ENCODE measurements at regions not wholly inside any gene's neighbourhood (a gene's known extent, or its start where the extent isn't known, plus 50 kb on each side); places are given as distances from the start of the nearest gene placed in this dataset.

GRCh38 chr5:62139741-62140140, 166.3 kb upstream of the KIF2A start:
- Mint-ChIP-seq H3K36me3 (no peaks in the 10 kb centered on the region), H3K9me3 (ENCODE audit: low read depth) (no peaks in the 10 kb centered on the region), H3K4me1 (no peaks in the 10 kb centered on the region), H3K27me3 (peaks cover 47% of the 10 kb centered on the region), H3K27ac (no peak overlapping the region), H3K4me3 (no peak overlapping the region)
- ATAC-seq (no peak), DNase-seq (no peak)
- CTCF ChIA-PET, result no interaction called here

- Mint-ChIP-seq H3K27ac (no peak overlapping the region), H3K9me3 (ENCODE audit: low read depth) (no peaks in the 10 kb centered on the region), H3K36me3 (no peaks in the 10 kb centered on the region), H3K27me3 (peaks cover 60% of the 10 kb centered on the region), H3K4me1 (no peaks in the 10 kb centered on the region), H3K4me3 (no peak overlapping the region)
- CTCF ChIA-PET, result no interaction called here
- DNase-seq (no peak), ATAC-seq (no peak)
Measured at GRCh38 chr5:62142351-62142750, 163.7 kb upstream of the KIF2A start.

GRCh38 chr5:62143268-62144229, 162.5 kb upstream of the KIF2A start:
- ATAC-seq (no peak), DNase-seq (no peak)
- Mint-ChIP-seq H3K27ac (no peak overlapping the region), H3K9me3 (ENCODE audit: low read depth) (no peaks in the 10 kb centered on the region), H3K4me1 (no peaks in the 10 kb centered on the region), H3K27me3 (peaks cover 58% of the 10 kb centered on the region), H3K36me3 (no peaks in the 10 kb centered on the region), H3K4me3 (no peak overlapping the region)
- CTCF ChIA-PET, result interaction anchor here (1.0 kb wide), 1 partner anchor 975 kb away, joined by 4 read pairs; no protein-coding TSS in a partner anchor

DNA sequence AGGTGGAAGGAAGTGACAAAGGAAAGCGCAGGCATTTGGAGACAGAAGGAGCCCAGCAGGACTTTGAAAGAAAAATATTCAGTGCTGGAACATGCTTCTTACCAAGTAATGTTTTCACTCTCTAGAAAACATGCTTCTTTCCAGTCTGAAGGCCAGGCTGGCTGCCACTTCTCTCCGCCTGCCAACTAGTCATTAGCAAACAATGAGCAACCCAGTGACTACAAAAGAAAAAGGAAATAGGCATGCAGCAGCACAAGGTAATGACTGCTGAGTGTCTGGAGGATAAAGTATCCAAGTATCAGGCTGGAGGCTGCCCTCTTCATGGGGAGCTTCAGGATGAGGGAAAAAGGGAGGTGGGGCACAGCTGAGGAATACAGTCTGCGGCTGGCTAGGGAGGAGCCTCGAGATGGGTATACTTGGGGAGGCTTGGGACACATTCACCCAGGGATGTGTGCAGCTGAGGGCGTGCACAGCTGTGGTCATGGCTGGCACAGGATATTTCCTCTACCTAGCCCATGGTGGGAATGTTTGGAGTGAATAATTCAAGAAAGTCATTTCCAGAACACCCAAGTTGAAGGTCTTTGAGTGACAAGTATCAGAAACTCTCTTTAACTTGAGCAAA, 161.5 kb upstream of the KIF2A start:
- Mint-ChIP-seq H3K36me3 (no peaks in the 10 kb centered on the region), H3K27ac (no peak overlapping the region), H3K27me3 (peaks cover 55% of the 10 kb centered on the region), H3K4me1 (no peaks in the 10 kb centered on the region), H3K4me3 (no peak overlapping the region), H3K9me3 (ENCODE audit: low read depth) (no peaks in the 10 kb centered on the region)
- ATAC-seq, result no peak
- CTCF ChIA-PET, result no interaction called here
- DNase-seq, result no peak

DNA sequence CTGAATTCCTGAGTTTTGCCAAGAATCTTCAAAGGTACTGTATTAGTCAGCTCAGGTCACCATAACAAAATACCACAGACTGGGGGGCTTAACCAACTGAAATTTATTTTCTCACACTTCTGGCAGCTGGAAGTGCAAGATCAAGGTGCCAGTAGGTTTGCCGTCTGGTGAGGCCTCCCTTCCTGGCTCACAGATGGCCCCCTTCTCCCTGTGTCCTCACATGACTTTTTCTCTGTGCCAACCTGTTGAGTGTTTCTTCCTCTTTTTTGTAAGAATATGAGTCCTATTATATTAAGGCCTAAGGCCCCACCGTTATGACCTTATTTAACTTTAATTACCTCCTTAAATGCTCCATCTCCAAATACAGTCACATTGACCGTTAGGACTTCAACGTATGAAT, 156.1 kb upstream of the KIF2A start:
- H3K4me3 Mint-ChIP-seq, result no peak overlapping the region

DNA sequence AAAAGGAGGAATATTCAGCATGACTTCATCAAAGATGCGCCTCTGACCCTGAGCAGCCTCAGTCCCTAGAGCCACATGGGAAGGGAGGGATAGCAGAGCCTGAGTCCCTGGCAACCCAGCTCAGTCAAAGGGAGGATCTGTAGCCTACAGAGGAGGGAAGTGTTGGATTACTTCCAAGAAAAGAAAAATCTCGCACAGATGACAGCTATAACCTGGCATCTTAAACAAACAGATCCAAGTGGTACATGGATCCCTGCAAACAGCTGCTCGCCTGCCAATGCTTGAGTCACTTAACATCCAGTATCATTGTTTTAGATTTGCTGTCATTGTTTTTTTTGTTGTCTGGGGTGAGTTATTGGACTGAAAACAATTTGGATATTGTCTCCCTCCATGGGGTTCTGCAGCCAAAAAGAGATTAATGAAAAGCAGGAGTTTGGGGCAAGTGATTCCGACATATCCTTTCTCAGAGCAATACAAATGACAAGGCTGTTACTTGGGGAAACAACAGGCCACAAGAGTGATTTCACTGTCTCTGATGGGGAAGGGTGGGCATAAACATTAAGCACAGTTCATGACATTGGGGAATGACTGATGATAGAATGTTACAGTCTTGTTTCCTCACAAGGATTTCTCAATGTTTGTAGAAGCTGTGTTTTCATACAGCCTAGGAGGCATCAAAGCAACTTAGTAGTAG, 153.5 kb upstream of the KIF2A start:
- CTCF ChIA-PET, result no interaction called here
- H3K36me3 Mint-ChIP-seq, result no peaks in the 10 kb centered on the region
- peaks cover 20% of the 10 kb centered on the region for H3K27me3 Mint-ChIP-seq
- H3K9me3 Mint-ChIP-seq (ENCODE audit: low read depth), result peaks cover 8% of the 10 kb centered on the region
- DNase-seq (no peak), ATAC-seq (no peak)
- H3K4me1 Mint-ChIP-seq, result no peaks in the 10 kb centered on the region
- no peak overlapping the region for H3K27ac Mint-ChIP-seq
- H3K4me3 Mint-ChIP-seq, result no peak overlapping the region

More for the DNA sequence above, 156.1 kb upstream of the KIF2A start:
- no peak for ATAC-seq
- no peak for DNase-seq
- CTCF ChIA-PET, result no interaction called here
- Mint-ChIP-seq H3K27ac (no peak overlapping the region), H3K27me3 (peaks cover 32% of the 10 kb centered on the region), H3K9me3 (ENCODE audit: low read depth) (peaks cover 4% of the 10 kb centered on the region), H3K4me1 (no peaks in the 10 kb centered on the region), H3K36me3 (no peaks in the 10 kb centered on the region)

GRCh38 chr5:62154758-62155157, 151.2 kb upstream of the KIF2A start:
- CTCF ChIA-PET, result no interaction called here
- H3K36me3 Mint-ChIP-seq, result no peaks in the 10 kb centered on the region
- no peaks in the 10 kb centered on the region for H3K4me1 Mint-ChIP-seq
- no peak for DNase-seq
- peaks cover 13% of the 10 kb centered on the region for H3K9me3 Mint-ChIP-seq (ENCODE audit: low read depth)
- H3K4me3 Mint-ChIP-seq, result no peak overlapping the region
- no peak for ATAC-seq
- peaks cover 14% of the 10 kb centered on the region for H3K27me3 Mint-ChIP-seq
- H3K27ac Mint-ChIP-seq, result no peak overlapping the region

DNA sequence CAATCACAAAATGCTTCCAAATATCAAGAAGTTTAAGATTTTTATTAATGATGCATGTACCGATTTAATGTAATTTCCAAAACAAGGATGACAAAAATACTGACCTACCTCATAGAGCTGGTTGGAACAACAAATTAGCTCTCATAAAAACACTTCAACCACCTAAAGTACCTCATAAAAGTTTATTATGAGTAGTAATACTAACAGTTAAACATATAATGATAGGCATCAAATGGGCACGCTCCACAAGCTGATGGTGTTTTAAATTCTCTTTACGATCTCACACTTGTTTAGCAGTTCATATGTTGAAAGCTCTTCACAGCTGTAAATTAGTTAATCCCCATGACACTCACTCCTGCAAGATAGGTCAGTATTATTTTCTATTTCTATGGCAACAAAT, 150.0 kb upstream of the KIF2A start:
- H3K27me3 Mint-ChIP-seq, result peaks cover 14% of the 10 kb centered on the region
- H3K9me3 Mint-ChIP-seq (ENCODE audit: low read depth), result peaks cover 13% of the 10 kb centered on the region
- CTCF ChIA-PET, result no interaction called here
- no peak overlapping the region for H3K4me3 Mint-ChIP-seq
- no peak for DNase-seq
- no peak overlapping the region for H3K27ac Mint-ChIP-seq
- H3K36me3 Mint-ChIP-seq, result no peaks in the 10 kb centered on the region
- H3K4me1 Mint-ChIP-seq, result no peaks in the 10 kb centered on the region
- no peak for ATAC-seq

DNA sequence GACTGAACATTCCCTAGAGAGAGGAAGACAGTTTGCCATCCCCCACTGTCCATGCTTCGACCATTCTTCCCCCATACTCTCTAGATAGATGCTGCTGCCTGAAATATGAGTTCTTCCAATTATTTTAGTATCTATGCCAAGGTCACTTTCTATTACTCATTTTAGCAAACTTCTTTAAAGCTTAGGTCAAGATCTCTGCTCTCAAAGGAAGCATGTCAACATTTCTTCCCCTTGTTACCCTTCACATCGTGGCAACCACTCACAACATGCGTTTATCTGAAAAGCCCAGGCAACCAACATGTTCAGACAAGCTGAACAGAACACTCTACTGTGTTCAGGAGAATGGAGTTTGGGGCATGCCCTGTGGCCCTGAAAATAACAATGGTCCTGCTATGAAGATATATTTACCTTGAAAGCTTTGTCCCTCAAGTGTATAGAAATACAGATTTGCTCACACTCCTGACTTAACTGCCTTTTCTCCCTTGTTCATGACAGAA, 138.4 kb upstream of the KIF2A start:
- Mint-ChIP-seq H3K36me3 (no peaks in the 10 kb centered on the region), H3K27me3 (peaks cover 8% of the 10 kb centered on the region), H3K9me3 (ENCODE audit: low read depth) (no peaks in the 10 kb centered on the region), H3K4me1 (no peaks in the 10 kb centered on the region), H3K27ac (no peak overlapping the region), H3K4me3 (no peak overlapping the region)
- ATAC-seq (no peak), DNase-seq (no peak)
- CTCF ChIA-PET, result no interaction called here

- ATAC-seq (no peak), DNase-seq (no peak)
- Mint-ChIP-seq H3K36me3 (no peaks in the 10 kb centered on the region), H3K4me3 (no peak overlapping the region), H3K9me3 (ENCODE audit: low read depth) (no peaks in the 10 kb centered on the region), H3K4me1 (no peaks in the 10 kb centered on the region), H3K27ac (no peak overlapping the region), H3K27me3 (peaks cover 11% of the 10 kb centered on the region)
- CTCF ChIA-PET, result no interaction called here
Measured at GRCh38 chr5:62168506-62169281, 137.3 kb upstream of the KIF2A start.

- CTCF ChIA-PET, result no interaction called here
- DNase-seq (no peak), ATAC-seq (no peak)
- Mint-ChIP-seq H3K4me3 (no peak overlapping the region), H3K27me3 (peaks cover 24% of the 10 kb centered on the region), H3K4me1 (no peaks in the 10 kb centered on the region), H3K9me3 (ENCODE audit: low read depth) (no peaks in the 10 kb centered on the region), H3K36me3 (no peaks in the 10 kb centered on the region), H3K27ac (no peak overlapping the region)
Measured at GRCh38 chr5:62178258-62178657, 127.7 kb upstream of the KIF2A start.

DNA sequence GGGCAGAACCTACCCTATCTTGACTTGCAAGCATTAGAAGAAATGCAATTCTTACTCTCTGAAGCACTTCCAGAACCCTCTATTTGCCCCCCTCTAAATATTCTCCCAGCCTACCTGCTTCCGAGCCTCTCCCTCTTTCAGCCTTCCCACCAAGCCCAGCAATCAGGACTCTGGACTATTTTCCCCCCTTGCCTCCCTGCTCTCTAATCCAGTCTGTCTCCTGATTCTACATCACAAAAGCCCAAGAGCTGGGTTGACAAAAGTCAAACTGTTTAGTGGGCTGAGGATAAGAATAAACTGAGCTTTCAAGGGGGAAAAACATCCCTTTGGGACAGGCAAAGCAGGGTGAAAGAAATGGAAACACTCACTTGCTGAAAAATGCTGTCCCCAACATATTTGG, 123.2 kb upstream of the KIF2A start:
- CTCF ChIA-PET, result no interaction called here
- Mint-ChIP-seq H3K9me3 (ENCODE audit: low read depth) (no peaks in the 10 kb centered on the region), H3K36me3 (no peaks in the 10 kb centered on the region), H3K27ac (no peak overlapping the region), H3K4me3 (no peak overlapping the region), H3K4me1 (no peaks in the 10 kb centered on the region), H3K27me3 (peaks cover 27% of the 10 kb centered on the region)
- ATAC-seq (no peak), DNase-seq (no peak)

DNA sequence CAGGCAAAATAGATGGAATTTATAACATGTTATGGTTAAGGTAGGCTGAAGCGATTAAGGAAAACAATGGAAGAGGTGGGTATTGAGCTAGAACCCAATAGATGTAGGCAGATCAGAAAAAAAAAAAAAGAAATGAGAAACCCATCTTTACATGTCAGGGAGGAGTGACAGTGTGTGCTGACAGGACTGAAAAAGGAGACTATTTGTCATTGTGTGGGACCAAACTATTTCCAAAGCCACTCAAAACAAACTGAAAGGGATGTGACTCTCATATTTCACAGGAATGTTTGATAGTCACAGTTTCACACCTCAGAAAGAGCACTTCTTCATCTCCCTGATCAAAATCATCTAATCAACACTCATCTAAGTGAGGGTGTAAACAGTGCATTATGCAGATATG, 122.3 kb upstream of the KIF2A start:
- H3K4me1 Mint-ChIP-seq, result no peaks in the 10 kb centered on the region
- H3K27ac Mint-ChIP-seq, result no peak overlapping the region
- CTCF ChIA-PET, result no interaction called here
- ATAC-seq, result no peak
- no peak for DNase-seq
- no peaks in the 10 kb centered on the region for H3K36me3 Mint-ChIP-seq
- H3K9me3 Mint-ChIP-seq (ENCODE audit: low read depth), result no peaks in the 10 kb centered on the region
- peaks cover 24% of the 10 kb centered on the region for H3K27me3 Mint-ChIP-seq
- no peak overlapping the region for H3K4me3 Mint-ChIP-seq

All from activated CD8-positive, alpha-beta memory T cell treated with anti-CD3 and anti-CD28 coated beads, Interleukin-2, amount 10 ng/mL, durations not matched to agents 7 days and 5 days (primary cell).